NCI-H524 treated with DMSO at 0.1 percent for 48 hours (cell line): ENCODE measurements at regions not wholly inside any gene's neighbourhood (a gene's known extent, or its start where the extent isn't known, plus 50 kb on each side); places are given as distances from the start of the nearest gene placed in this dataset.

Experiments used
- DNase-seq: peaks from one replicate; lab custom pipeline; 2025; lab: John Stamatoyannopoulos, UW

GRCh38 chr4:175441256-175441655 lies 370.8 kb downstream of the GPM6A start:
- no peak for DNase-seq

- DNase-seq = no peak
These were observed 368.5 kb downstream of the GPM6A start for GRCh38 chr4:175443547-175443946.

GRCh38 chr4:175444512-175444911 lies 367.6 kb downstream of the GPM6A start:
- DNase-seq = no peak

- peak; percentile 53 for DNase-seq
These were observed 365.0 kb downstream of the GPM6A start for GRCh38 chr4:175447016-175447415.

- DNase-seq = no peak
These were observed 361.6 kb downstream of the GPM6A start for GRCh38 chr4:175450446-175450845.

GRCh38 chr4:175451238-175451965 lies 360.7 kb downstream of the GPM6A start:
- no peak for DNase-seq

GRCh38 chr4:175453456-175453855 lies 358.6 kb downstream of the GPM6A start:
- DNase-seq = peak; percentile 24

GRCh38 chr4:175456131-175456530 lies 355.9 kb downstream of the GPM6A start:
- no peak for DNase-seq

- DNase-seq = no peak
These were observed 354.1 kb downstream of the GPM6A start for GRCh38 chr4:175457956-175458355.

GRCh38 chr4:175459571-175459970 lies 352.5 kb downstream of the GPM6A start:
- DNase-seq = no peak

GRCh38 chr4:175460414-175460813 lies 351.6 kb downstream of the GPM6A start:
- peak; percentile 23 for DNase-seq

GRCh38 chr4:175469514-175469913 lies 342.6 kb downstream of the GPM6A start:
- no peak for DNase-seq

- no peak for DNase-seq
These were observed 341.9 kb downstream of the GPM6A start for GRCh38 chr4:175470131-175470530.

- DNase-seq = no peak
These were observed 331.7 kb downstream of the GPM6A start for GRCh38 chr4:175480404-175480803.

GRCh38 chr4:175499735-175500352 lies 312.2 kb downstream of the GPM6A start:
- no peak for DNase-seq

GRCh38 chr4:175504318-175504717 lies 307.7 kb downstream of the GPM6A start:
- no peak for DNase-seq

- peak; percentile 17 for DNase-seq
These were observed 302.7 kb downstream of the GPM6A start for GRCh38 chr4:175509320-175509719.

GRCh38 chr4:175511861-175512260 lies 300.2 kb downstream of the GPM6A start:
- DNase-seq = no peak

GRCh38 chr4:175514174-175514573 lies 297.9 kb downstream of the GPM6A start:
- DNase-seq = no peak

GRCh38 chr4:175530655-175531054 lies 281.4 kb downstream of the GPM6A start:
- DNase-seq = no peak

GRCh38 chr4:175531405-175532091 lies 280.5 kb downstream of the GPM6A start:
- no peak for DNase-seq

GRCh38 chr4:175536852-175537453 lies 275.1 kb downstream of the GPM6A start:
- DNase-seq = no peak

- no peak for DNase-seq
These were observed 272.6 kb downstream of the GPM6A start for GRCh38 chr4:175539498-175539897.
